ENCODE measurements at regions not wholly inside any gene's neighbourhood (a gene's known extent, or its start where the extent isn't known, plus 50 kb on each side); places are given as distances from the start of the nearest gene placed in this dataset.
"Not testable (repeated sequence)": the region's sequence is repeated elsewhere in the genome, so short reads cannot be mapped to it uniquely, and the experiment has no call there.

DNA sequence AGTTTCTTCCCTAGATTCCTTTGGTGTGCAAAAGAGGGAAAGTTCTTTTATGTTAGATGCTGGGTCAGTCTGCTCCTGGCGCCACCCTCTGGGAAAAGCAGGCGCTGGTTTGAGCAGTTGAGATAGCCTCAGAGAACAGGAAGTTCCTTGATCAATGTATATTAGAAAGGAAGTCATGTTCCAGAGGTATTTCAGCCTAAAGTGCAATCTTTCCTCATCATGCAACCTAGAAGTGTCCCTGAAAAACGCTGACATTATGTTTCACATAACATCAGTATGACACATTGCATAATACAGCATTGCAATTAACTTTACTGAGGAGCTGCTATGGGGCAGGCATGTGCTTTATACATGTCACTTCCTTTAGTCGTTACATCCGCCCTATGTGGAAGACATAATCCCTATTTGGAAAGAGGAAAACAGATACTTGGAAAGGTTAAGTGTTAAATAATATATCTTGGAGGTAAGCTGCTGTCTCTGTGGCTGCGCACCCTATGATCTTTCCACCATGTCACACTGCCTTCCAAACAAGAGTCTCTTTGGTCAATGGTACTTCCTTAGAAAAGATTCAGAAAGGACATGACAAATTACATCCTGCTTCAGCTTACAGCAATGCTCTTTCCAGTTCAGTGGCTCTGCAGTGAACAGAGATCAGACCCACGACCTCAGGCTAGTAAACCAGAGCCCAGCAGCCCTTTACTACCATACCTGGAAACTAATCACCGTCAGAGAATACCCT lies 369.7 kb downstream of the RAD51AP2 start:
- DNase-seq (ENCODE audit: extremely low read depth in 1 of 2, low read depth in 1 of 2), result no peak

DNA sequence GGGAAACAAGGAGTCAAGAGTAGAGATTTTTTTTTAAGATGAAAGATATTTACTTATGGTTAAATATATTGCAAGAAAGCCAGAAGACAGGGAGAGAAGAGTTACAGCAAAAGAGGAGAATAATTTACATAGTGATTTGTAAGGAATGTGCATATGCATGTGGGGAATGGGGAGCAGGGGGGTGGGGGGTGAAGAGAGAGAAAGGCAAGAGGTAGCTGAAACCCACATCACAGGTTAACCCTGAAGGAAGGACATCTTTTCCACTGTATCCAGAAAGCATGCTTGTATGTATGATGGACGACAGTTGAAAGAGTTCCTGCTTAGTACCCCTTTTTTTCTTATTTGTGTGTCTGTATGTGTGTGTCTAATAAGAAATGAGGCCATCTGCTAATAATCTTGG lies 371.9 kb downstream of the RAD51AP2 start:
- no peak for DNase-seq (ENCODE audit: extremely low read depth in 1 of 2, low read depth in 1 of 2)

DNA sequence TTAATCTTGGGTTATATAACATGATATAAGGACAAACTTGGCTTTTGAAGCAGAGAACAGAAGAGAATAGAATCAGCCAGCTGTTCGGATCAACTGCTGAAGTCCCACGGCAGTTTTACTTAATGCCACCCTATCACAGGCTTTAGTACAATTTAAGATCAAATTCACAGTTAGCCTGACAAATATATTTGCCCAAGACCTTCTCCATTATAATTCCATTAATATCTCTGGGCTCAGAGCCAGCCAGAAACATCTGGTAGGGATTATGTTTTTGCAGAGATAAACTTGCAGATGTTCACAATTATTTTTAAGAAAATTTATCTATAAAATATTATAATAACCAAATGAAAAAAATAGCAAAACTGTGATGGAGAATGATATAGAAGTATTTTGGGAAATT lies 381.4 kb downstream of the RAD51AP2 start:
- no peak for DNase-seq (ENCODE audit: extremely low read depth in 1 of 2, low read depth in 1 of 2)

DNA sequence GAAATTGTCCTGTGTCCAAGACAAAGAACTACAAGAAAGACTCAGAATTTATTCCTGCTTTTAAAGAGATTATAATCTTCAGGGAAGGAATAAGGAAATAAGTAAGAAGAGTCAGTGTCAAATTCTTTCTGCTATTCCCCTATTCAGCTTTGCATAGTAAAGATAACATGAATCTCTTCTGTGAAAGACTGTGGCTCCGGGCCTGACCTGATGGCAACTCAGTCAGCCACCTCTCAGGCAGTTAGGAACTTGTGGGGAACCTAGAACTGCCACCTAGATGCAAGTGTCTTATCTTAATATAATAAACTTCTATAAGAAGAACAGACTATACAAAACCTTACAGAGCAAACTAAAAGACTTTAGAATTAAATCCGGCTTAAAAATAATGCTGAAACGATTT lies 382.0 kb downstream of the RAD51AP2 start:
- no peak for DNase-seq (ENCODE audit: extremely low read depth in 1 of 2, low read depth in 1 of 2)

DNA sequence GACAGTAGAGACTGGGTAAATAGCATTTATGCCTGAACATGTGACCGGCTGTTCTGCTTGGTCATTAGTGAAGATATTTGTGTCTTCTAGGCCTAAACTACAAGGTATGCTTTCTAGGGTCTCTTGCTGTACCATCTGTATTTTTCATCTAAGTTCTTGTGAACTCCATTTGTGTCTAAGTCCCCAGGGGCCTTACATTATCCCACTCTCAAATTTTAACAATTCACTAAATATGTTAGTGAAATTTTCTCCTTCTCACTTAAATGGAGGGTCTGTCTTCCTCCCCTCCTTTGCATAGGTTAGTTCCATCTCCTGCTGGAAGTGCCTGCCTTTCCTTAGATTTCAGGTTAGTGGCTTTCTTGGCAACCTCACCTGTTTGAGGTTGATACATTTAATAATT lies 382.6 kb downstream of the RAD51AP2 start:
- DNase-seq (ENCODE audit: extremely low read depth in 1 of 2, low read depth in 1 of 2), result no peak

DNA sequence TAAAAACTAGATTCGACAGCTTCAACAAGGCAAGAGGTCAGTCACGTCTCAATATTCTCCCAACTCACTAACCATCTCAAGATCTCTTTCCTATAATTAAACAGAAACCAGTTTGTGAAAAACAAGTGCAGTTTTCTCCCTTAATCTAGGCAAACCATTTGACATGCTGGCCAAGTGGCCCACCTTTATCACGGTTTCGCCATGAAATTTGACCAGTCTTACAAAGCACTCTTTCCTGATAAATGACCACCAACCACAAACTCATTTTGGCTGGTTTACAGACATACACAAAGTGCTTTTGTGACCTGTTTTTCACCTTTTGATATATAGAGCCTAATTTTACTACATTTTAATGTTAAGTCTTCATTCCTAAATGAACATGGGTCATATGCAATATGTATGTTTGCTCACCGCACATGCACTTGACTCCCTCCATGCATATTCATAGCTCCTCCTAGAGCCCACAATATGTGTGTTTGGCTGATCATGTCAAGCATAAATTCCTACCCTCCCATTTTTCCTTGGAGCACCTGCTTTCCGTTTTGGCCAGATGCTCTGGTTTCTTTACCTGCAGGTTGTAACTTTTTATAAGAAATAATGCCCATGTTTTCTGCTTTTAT lies 385.1 kb downstream of the RAD51AP2 start:
- DNase-seq (ENCODE audit: extremely low read depth in 1 of 2, low read depth in 1 of 2), result no peak

DNA sequence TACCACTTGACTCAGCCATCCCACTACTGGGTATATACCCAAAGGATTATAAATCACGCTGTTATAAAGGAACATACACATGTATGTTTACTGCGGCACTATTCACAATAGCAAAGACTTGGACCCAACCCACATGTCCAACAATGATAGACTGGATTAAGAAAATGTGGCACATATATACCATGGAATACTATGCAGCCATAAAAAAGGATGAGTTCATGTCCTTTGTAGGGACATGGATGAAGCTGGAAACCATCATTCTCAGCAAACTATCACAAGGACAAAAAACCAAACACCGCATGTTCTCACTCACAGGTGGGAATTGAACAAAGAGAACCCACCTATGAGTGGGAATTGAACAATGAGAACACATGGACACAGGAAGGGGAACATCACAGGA lies 387.6 kb downstream of the RAD51AP2 start:
- DNase-seq (ENCODE audit: extremely low read depth in 1 of 2, low read depth in 1 of 2), result not testable (repeated sequence)

DNA sequence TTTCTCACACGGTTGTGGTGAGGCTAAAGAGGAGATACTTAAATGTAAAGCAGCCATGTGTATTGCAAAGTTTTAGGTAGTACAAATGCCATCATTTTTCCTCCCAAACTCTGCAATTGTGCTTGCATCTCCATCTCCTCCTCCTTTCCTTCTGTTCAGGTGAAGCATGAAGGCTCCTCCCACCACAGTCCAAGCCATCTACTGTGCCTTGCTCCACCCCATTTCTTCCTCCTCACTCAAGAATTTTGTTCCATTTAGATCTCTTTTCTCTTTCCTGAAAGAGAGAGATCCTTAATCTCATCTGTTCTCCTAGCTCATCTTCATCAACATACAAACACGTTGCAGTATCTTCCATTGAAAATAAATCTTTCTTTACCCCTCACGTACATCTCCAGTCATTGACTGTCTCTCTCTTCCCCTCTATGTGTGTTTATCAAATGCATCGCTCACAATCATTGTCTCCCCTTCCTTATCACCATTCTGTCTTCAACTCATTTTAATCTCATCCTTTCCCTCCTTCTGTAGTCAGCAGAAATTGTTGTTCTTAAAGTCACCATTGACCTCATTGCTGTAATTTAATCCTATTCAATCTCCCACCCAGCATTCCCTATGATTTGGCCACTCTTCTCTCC lies 392.1 kb downstream of the RAD51AP2 start:
- no peak for DNase-seq (ENCODE audit: extremely low read depth in 1 of 2, low read depth in 1 of 2)

DNA sequence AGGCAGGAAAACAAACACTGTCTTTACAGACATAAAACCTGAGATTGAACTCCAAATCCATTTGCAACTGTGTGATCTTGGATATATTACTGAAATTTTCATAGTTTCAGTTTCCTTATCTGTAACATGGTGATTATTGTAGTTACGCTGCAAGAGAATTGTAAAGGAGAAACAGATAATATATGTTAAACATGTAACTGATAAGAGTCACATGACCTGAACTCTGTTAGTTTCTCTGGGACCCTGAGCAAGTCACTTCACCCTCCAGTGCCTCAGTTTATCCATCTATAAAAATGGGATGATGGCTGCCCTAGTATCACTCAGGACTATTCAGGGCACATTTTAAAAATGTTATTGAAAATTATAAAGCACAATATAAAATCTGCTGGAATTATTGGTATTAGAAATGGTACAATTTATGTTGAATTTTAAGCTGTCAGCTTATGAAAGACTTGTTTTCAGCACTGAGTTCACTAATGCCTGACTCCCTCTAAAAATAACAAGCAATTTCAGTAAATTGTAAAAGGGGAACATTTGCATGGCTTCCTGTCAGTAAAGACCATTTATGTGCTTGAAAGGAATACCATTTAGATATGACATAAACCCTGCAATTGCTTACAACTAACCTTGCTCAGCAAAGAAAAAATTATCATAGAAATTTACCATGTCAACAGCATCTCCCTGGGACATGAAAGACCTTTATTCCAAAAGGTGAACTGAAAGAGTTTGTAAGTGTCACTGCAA lies 393.5 kb downstream of the RAD51AP2 start:
- no peak for DNase-seq (ENCODE audit: extremely low read depth in 1 of 2, low read depth in 1 of 2)

DNA sequence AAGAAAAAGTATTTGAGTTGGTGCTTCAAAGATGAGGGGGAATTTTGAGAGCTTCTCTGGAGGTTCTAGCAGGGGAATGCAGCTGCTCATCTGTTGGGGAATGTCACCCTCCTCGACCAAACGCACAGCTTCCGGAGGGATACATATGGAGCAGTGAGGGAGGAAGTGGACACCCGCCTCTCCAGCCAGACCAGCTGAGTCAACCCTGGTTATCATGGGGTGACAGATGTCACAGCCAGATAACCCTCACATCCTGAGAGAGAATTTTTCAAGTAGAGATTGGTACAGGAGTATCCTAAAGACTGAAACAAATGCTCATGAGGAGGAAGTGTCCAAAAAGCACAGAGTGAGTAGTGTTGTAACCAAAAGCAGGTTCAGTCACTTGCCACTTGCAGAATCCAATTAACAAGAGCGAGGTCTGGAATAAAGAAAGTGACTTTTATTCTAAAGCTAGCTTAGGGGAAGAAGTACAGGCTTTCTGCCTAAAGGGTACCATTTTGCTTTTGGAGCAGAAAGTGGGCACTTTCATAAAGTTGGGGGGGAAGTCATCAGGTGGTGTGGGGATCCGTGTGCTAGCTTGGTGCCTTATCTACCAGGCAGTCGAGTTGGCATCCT lies 395.2 kb downstream of the RAD51AP2 start:
- DNase-seq (ENCODE audit: extremely low read depth in 1 of 2, low read depth in 1 of 2), result no peak

DNA sequence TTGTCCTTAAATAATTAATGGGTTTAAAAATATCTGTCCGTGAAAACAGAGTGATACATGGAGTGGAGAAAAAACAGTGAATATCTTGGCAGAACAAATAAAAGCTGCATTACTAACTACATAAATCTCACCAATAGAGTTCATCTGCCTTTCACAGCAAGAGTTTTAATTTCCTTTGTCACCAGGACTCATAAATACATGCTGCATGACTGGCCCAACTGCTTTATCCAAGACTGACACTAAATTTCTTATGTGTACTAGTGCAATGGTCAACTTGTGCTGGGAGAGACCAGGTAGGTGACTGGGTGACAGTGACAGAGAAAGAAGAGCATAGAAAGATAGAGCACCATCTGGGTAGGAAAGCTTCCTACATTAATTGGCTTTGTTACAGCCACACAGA lies 402.8 kb downstream of the RAD51AP2 start:
- DNase-seq (ENCODE audit: extremely low read depth in 1 of 2, low read depth in 1 of 2), result no peak

DNA sequence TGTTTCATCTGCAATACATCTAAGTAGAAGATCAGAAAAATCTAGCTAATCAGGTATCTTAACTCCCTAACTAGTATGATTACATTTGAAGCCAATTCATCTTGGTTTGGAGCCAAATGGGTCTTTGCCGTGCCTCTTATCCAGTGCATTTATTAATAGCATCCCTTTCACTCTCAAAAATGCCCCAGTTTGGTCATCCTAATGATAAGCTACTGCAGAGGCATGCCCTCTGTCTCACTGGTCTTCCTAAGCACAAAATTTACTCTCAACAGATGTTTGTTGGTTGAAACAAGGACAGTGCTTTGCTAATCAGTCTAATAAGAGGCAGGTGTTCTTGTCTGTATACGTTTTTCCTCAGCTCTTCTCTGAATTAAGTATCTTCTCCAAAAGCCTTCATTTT lies 403.2 kb downstream of the RAD51AP2 start:
- DNase-seq (ENCODE audit: extremely low read depth in 1 of 2, low read depth in 1 of 2), result no peak

DNA sequence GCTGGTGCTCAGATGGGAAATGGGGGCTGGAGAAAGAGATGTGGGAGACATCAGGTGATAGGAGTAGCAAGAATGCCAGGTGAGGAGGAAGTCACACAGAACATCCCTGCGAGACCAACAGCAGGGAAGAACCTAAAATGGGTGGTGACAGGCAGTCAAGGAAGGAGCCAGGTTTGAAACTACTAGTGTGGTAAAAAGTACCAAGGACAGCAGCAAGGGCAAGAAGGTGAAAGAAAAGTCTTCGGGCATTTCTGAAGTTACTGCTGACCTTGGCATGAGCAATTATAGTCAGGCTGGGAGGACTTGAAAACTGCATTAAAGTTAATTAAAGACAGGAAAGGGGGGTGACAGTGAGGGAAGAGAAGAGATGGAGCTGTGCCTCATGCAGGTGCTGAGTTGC lies 410.4 kb downstream of the RAD51AP2 start:
- no peak for DNase-seq (ENCODE audit: extremely low read depth in 1 of 2, low read depth in 1 of 2)

DNA sequence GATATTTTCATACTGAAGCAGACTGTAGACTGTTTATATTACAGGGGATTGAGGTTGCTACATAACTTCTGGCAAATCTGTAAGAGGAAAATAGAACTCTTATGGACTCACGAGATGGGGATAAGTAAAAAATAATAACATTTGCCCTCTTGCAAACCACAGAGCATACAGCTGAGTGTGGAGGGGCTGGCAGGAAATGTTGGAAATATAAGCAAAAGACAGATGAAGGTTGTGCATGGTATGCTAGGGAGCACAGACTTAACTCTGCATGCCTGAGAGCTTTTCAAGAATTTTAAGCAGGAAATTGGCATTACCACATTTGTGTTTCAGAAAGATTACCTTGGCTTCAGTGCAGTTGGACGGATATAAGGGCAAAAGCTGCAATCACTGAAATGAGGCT lies 411.1 kb downstream of the RAD51AP2 start:
- no peak for DNase-seq (ENCODE audit: extremely low read depth in 1 of 2, low read depth in 1 of 2)

DNA sequence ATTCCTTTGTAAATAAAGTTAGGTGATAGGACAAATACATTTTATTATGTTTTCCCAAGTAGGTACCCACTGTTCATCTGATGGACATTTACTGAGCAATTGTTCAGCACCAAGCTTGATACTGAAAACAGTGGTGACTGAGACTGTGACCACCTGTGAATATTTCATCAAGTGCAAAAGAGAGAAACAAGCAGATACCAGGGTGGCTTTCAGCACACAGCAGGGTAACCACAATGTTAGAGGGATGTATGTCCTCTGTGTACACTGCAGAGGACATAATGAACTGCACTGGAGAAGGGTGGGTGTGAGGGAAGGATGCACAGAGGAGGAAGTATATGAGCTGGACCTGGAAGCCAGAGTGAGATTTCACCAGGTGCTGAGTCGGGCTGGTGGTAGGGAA lies 411.8 kb downstream of the RAD51AP2 start:
- no peak for DNase-seq (ENCODE audit: extremely low read depth in 1 of 2, low read depth in 1 of 2)

DNA sequence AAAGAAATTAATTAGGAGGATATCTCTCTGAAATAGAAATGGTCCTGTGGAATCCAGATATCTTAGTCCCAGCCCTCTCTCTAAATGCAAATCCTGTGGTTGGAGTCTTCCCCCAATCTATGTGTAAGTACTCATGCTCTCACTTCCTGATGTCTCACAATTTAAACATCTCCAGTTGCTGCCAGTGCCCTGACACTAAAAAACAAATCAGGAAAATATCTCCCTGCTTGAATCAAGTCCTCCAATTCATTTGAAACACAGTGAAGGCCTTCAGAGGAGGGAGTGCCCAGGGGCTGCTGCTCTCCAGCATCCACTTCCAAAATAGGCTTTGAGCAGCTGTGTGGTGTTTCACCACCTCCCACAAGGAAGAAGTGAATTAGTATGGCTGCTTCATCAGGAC lies 413.8 kb downstream of the RAD51AP2 start:
- no peak for DNase-seq (ENCODE audit: extremely low read depth in 1 of 2, low read depth in 1 of 2)

DNA sequence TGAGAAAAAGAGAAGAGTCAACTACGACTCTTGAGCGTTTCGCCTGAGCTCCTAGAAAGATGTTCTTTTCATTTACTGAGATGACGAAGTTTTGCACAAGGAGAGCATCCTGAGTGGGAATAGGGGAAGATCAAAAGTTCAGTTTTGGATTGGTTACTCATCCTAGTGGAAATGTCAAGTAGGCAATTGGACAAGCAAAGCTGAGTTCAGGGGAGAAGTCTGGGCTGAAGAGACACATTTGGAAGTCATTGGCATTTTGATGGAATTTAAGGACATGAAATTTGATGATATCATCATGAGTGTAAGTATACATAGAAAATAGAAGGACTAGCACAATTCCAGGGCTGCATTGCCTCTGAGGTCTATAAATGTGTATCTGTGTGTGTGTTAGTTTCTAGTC lies 416.6 kb downstream of the RAD51AP2 start:
- no peak for DNase-seq (ENCODE audit: extremely low read depth in 1 of 2, low read depth in 1 of 2)

DNA sequence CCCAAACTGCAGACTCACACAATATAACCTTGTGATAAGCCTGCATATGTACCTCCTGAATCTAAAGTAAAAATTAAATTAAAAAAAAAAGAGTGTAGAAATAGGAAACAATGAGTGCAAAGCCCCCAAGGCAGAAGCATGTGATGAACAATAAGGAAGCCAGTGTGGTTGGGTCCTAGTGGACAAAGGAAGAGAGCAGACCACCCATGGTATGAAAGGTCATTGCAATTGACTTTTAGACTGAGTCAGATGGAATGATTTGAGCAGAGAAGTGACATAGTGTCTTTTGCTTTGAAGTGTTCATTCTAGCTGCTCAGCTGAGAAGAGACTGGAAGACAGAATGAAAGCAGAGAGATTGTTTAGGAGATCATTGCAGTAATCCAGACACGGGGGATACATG lies 417.1 kb downstream of the RAD51AP2 start:
- no peak for DNase-seq (ENCODE audit: extremely low read depth in 1 of 2, low read depth in 1 of 2)

DNA sequence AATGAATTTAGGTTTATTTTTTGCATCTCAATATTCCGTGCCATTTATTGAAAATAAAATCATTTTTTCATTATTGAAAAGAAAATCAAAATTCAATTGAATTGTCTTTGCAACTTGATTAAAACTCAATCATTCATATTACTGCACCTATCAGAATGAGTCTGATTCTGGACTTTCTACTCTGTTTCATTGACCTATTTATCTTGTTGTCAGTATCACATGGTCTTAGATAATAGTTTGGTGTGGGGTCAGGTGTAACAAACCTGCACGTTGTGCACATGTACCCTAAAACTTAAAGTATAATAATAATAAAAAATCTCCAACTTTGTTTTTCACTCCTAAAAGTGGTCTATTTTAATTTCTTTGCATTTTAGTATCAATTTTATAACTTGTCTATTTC lies 422.9 kb downstream of the RAD51AP2 start:
- no peak for DNase-seq (ENCODE audit: extremely low read depth in 1 of 2, low read depth in 1 of 2)

DNA sequence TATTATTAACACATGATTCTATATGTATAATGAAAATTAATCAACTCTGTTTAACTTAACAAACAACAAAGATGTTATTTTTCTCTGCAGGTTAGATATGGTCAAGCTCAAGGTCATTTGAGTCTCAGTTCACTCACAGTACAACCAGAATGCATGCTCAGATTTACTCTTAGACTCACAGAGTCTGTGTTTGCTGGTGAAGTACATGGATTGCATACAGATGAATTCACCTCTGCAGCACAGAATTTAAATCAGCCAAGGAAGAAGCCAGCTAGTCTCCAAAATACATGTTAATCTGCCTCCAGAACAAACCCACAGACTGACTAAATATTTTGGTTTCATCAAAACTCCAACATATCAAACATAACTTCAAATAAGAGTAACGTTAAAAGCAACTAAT lies 424.5 kb downstream of the RAD51AP2 start:
- DNase-seq (ENCODE audit: extremely low read depth in 1 of 2, low read depth in 1 of 2), result no peak

DNA sequence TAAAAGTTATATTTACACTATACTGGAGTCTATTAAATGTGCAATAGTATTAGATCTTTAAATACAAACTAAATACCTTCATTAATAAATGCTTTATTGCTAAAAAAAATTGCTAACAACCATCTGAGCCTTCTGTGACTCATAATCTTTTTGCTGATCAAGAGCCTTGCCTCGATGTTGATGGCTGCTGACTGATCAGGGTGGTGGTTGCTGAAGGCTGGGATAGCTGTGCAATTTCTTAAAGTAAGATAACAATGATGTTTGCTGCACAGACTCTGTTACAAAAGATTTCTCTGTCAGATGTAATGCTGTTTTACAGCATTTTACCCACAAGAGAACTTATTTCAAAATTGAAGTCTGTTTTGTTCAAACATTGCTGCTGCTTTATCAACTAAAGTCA lies 421.4 kb upstream of the CYRIA start:
- no peak for DNase-seq (ENCODE audit: extremely low read depth in 1 of 2, low read depth in 1 of 2)

Data from activated CD8-positive, alpha-beta memory T cell treated with anti-CD3 and anti-CD28 coated beads for 1 hour (primary cell).